Stimulated activated CD4-positive, alpha-beta T cell treated with anti-CD3 and anti-CD28 coated beads, Interleukin-2, amount 100 ng/mL, for 48 hours (primary cell): ENCODE measurements at regions not wholly inside any gene's neighbourhood (a gene's known extent, or its start where the extent isn't known, plus 50 kb on each side); places are given as distances from the start of the nearest gene placed in this dataset.

ENCODE experiments used
- DNase-seq, 2 donors: peaks; one replicate each; pipeline ENCODE4 v3.0.0-alpha.2; 2020

GRCh38 chr5:74206579-74207550, 433.7 kb downstream of the ENC1 start:
- DNase-seq: no peak

DNA sequence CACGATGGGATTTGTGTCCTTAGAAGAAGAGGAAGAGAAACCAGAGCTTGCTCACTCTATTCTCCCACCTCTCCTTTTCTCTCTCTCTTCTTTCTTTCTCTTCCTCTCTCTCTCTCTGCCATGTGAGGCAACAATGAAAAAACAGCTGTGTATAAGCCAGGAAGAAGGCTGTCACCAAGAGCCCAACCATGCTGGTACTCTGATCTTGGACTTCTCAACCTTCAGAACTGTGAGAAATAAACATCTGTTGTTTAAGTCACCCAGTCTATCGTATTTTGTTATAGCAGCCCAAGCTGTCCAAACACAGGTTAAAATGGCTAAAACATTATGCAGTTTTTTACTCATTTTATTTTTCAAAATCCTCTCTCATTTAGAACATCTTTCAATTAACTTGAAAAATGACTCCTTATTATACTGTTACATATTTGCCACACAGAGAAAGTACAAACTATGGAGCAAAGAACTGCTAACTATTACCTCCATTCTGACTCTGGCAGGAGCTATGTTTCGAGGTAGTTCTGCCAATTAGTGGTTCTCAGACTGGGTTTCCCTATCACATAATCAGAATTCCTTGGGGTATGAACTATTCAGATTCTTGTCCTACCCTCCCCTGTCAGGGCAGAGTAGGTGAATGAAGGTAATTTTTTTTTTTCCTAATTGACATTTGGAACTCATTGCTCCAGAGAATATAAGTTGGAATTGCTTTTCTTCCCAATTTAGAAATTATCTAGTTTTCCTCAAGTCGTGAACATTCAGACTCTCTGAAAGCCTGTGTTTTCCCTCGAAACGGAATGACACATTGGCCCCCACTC, 434.6 kb downstream of the ENC1 start:
- DNase-seq: no peak

- DNase-seq: no peak
Observed at GRCh38 chr5:74201334-74202081, 439.0 kb downstream of the ENC1 start.

DNA sequence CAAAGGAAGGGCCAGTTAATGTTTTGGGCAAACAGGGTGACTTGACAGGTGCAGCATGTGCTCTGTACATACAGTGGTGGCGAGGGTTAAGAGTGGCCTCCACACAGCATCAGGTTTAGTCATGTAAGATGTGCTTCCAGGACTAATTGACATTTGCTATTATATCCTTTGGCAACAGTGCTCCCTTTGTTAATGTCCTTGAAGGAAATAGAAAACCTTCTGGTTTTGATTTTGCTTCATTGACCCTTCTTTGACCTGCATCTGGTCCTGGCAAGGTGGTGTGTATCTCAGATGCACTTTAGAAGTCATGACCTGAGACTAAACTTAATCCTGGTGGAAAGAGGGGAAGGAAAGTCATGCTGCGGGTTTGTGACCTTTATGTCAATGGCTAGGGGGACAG, 440.0 kb downstream of the ENC1 start:
- DNase-seq: no peak

DNA sequence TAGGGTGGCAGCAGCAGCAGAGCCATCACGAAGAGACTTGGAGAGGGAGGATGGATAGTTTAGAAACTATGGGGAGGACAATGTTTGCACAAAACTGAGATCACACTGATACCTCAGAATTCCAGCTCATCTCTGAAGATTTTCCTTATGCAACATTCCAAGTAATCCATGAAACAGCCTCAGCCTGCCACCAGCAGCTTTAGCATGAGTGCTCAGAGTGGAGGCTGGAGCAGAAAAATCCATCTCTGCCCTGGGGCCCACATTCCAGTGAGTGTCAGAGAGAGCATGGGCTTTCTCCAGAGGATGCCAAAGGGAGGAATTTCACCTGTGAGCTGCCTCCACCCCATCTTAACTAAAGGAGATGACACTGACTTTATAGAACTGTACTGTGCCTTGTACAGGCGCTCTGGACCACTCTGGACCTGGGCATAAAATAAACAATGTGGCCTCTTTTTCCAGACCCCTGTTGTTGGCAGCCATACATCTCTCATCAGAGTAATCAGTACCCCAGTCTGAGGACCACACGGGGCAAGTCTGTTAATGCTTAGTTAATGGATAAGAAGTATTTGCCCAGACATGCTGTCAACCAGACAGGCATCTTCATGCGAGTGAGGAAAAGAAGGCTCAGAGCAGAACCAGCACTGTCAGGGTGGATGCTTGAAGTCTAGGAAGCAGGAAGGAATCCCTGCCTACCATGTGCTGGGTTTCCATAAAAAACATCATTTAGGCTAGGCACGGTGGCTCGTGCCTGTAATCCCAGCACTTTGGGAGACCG, 440.9 kb downstream of the ENC1 start:
- DNase-seq: no peak

DNA sequence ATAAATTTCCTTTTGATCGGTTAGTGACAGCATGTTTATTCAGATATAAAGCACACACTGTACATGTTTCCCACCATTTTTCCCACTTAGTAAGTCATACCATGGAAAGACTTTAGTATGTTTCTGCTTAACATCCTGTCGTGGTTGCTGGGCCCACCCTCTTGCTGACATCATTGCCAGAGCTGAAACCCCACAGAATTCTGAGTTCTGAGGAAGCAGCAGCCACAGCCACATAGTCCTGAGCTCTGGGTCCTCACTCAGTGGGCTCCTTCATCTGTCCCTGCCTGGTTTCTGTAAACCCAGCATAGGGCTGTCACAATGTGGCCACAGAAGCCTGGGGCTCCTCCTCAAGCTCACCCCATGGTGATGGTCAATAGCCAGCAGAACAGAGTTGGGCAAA, 441.5 kb downstream of the ENC1 start:
- DNase-seq: no peak

GRCh38 chr5:74198156-74198555, 442.4 kb downstream of the ENC1 start:
- no peak for DNase-seq

GRCh38 chr5:74196233-74196632, 444.3 kb downstream of the ENC1 start:
- no peak for DNase-seq

GRCh38 chr5:74194196-74194595, 446.3 kb downstream of the ENC1 start:
- DNase-seq: no peak

GRCh38 chr5:74192606-74193299, 447.8 kb downstream of the ENC1 start:
- no peak for DNase-seq

- DNase-seq: no peak
Observed at GRCh38 chr5:74188351-74189105, 452.0 kb downstream of the ENC1 start.

GRCh38 chr5:74187757-74188156, 452.8 kb downstream of the ENC1 start:
- DNase-seq: no peak

- no peak for DNase-seq
Observed at GRCh38 chr5:74186356-74187315, 453.9 kb downstream of the ENC1 start.

DNA sequence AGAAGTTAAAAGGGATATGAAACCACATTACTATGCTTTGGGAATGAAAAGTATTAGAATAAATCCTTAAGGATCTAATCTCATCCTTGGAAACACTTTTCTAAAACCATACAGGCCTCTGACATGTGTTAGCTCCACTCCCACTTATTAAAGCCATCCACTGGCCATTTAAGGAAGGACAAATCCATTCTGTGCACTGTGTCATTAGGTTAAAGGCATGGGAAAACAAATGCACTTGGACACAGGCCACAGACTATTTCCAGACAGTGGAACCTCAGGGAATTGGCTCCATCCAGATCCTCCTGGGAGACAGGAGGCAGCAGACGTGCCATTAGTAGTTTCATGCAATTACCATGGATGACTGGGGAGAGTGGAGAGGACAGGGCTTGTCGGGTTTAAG, 454.9 kb downstream of the ENC1 start:
- no peak for DNase-seq

DNA sequence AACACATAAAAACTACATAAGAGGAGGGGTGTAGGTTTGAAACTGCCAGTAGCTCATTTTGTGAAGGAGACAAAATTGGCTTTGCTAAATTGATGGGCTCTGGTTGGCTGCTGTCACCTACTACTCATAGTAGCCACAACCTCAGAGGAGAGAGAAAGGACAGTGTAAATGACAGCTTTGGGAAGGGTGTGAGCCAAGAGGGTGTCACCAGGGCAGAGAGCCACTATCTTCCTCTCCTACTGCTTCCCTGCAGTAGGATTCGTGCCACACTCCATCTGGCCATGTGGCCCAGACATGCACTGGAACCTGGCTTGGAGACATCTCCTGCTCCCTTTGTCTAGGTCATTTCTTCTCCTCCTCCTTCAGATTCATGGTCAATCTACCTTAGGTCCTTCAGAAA, 455.9 kb downstream of the ENC1 start:
- no peak for DNase-seq

DNA sequence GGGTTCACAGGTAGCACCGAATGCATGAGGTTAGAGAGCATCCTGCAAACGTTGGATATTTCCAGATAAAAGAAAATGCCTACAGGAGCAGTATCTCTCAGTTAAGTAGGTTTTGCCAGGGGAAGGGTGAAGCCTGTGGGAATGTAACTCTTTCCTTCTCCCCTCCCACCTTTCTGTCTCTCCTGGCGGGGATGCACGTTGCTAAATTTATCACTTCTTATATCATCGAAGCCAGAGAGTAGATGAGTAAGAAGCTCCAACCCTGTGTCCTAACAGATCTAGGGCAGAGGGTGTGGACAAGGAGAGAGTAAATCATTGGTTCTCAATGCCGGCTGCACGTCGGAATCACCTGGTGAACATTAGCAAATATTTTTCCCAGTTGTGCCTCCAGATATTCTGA, 457.5 kb downstream of the ENC1 start:
- no peak for DNase-seq

DNA sequence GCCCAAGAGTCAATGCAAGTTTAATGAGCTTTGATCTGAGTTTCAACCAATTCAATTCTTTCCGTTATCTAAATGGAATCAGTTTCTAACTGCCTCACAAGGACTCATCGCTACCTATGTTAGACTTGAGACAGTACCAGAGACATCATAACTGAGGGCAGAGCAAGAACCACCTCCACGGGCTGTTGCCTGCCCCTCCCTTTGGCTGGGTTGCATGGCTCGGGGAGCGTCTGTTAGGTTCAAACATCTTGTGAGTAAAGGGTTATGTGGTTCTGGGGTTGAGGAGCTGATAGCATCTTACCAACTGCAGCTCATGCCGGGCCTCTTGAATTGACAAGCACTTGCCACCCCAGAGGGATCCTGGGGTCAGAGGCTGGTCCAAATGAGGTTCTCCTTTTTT, 457.9 kb downstream of the ENC1 start:
- DNase-seq: no peak

- DNase-seq: no peak
Observed at GRCh38 chr5:74179701-74180100, 460.8 kb downstream of the ENC1 start.

GRCh38 chr5:74179179-74179578, 461.3 kb downstream of the ENC1 start:
- no peak for DNase-seq

DNA sequence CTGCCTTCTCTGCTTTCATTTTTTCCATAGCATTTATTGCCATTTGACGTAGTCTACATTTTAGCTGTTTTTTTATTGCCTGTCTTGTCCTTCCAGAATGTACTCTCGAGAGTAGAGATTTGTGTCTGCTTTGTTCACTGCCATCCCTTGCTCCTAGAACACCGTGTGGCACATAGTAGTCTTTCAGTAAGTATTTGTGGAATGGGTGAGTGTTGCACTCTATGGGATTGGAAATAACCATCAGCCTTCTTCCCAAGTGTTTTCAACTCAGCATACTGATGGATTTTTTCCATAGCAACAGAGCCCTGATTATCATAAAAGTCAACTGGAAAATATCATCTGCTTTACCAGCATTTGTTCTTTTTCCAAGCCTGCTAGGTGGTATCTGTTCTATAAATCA, 462.6 kb downstream of the ENC1 start:
- no peak for DNase-seq
